Activated CD4-positive, alpha-beta T cell treated with anti-CD3 and anti-CD28 coated beads for 4 hours (primary cell): ENCODE measurements at regions not wholly inside any gene's neighbourhood (a gene's known extent, or its start where the extent isn't known, plus 50 kb on each side); places are given as distances from the start of the nearest gene placed in this dataset.

ENCODE experiments used
- DNase-seq, 2 donors: peaks; one replicate each; pipeline ENCODE4 v3.0.0-alpha.2; 2020

- no peak for DNase-seq
Observed at GRCh38 chr11:45435706-45436105, 149.6 kb upstream of the SYT13 start.

- DNase-seq: no peak
Observed at GRCh38 chr11:45432910-45433309, 146.8 kb upstream of the SYT13 start.

- no peak for DNase-seq
Observed at GRCh38 chr11:45432100-45432499, 146.0 kb upstream of the SYT13 start.

GRCh38 chr11:45431046-45432018, 145.2 kb upstream of the SYT13 start:
- no peak for DNase-seq

- DNase-seq: no peak
Observed at GRCh38 chr11:45430361-45430760, 144.2 kb upstream of the SYT13 start.

DNA sequence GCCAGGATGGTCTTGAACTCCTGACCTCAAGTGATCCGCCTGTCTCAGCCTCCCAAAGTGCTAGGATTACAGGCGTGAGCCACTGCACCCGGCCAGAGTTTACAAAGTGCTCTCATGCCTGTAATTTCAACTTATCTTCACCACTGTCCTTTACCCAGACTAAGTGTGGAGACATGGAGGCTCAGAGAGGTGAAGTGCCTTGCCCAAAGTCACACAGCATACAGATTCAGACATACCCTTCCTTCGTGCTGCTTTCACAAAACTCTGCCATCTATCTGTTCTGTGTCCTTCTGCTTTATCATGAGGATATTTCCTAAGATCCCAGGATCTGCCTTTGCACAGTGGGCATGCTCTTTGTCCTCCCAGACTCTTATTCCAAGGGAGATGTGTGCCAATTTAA, 143.6 kb upstream of the SYT13 start:
- no peak for DNase-seq

DNA sequence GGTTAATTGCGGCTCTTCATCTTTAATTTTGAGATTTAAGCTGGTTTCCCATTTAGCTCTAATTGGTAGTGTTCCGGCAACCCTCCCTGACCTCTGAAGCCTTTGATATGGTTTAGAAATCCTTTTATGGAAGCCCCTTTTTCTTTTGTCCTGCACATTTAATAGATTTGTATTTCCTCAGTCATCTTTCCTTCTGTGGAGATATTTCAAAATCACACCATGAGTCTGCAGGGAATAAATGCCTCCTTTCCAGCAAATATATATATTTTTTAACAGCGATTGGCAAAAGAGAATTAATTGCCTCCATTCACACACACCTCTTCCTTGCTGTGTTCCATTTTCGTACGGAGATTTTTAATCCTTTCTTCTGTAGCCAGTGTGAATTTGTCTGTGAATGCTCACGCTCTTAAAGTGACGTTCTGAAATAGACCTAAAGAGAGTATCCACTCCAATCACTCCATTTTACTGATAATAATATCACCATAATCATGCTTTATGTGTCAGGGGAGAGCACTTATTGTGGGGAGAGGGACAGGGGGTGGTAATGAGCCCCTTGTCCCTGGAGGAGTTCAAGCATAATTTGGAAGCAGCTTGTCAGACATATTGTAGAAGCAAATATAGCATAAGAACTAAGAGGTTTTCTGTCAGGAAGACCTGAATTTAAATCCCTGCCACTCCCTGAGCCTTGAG, 142.5 kb upstream of the SYT13 start:
- DNase-seq: no peak

- DNase-seq: no peak
Observed at GRCh38 chr11:45428116-45428515, 142.0 kb upstream of the SYT13 start.

GRCh38 chr11:45424411-45425180, 138.5 kb upstream of the SYT13 start:
- no peak for DNase-seq

DNA sequence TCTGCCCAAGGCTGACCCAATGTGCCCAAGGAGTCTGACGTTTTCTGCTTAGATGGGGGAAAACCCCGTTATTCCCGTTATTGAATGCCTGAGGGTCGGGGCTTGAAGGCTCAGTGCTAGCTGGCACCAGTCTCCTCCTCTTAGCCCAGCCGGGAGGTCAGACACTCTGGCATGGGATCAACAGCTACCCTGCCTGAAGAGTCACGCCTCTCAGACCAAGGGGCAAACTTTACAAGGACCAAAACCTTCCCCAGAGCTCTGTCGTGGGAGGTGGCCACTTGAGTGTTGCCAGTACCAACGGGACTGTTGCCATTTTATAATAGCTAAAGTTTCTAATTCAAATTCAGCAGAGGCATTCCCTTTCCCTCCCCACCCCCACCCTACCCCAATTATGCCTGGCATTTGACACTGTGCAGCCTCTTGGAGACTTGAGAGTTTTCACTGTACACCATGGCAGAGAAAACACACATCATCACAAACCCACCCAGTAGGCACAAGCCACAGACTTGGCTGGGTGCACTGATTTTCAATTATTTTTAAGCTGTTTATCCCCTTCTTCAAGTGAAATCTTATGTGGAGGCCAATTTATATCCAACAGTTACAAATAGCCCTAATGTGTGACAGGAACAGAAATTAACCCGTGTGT, 137.5 kb upstream of the SYT13 start:
- DNase-seq: no peak

DNA sequence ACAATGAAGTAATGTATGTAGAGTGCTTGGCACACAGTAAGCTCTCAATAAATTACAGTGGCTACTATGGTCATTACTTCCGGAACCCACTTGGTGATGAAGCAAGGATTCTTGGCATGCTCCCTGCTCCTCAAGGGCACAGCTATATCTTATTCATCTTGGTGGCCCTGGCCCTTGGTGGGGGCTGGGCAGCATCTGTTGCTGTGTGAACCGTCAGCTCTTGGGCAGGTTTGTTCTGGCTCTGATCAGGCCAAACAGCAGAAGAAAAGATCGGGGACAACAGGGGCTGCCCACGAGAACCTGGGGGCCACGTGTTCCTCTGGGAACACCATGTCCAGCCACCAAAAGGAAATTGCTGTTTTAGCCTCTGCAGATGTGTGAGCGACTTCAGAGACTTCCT, 136.9 kb upstream of the SYT13 start:
- no peak for DNase-seq

GRCh38 chr11:45414088-45414487, 127.9 kb upstream of the SYT13 start:
- DNase-seq: no peak

DNA sequence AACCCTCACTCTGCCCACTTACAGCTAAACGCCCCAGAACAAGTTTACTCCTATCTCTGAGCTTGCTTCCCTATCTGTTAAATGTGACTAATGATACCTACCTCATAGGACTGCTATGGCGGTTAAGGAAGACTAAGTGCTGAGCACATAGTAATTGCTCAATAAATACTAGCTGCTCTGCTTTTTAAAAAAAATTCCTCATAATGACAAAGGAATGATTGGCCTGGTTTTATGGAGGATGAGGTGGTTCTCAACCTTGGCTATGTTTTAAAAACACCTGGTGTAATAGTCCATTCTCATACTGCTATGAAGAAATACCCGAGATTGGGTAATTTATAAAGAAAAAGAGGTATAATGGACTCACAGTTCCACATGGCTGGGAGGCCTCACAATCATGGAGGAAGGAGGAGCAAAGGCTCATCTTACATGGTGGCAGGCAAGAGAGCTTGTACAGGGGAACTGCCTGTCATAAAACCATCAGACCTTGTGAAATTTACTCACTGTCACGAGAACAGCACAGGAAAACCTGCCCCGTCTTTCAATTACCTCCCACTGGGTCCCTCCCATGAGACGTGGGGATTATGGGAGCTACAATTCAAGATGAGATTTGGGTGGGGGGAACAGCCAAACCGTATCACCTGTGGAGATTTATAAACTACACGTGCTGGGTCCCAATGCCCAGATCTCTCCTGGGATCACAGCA, 127.2 kb upstream of the SYT13 start:
- no peak for DNase-seq

DNA sequence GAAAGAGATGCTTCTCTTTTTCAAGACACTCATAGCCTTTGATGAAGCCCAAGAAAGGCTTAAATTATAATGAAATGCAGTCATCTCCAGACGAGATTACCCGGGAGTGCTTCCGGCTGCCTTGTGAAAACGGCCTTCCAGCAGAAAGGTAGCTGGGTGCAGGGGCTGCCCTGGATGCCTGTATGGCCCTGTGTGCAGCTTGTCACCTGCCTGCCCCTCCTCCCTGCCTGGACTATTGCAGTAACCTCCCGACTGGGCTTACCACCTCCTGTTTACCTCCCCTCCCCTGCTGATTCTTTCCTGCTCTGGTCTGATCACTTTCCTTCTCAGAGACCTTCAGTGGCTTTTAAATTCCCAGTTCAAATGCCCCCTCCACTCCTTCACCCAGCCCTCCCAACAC, 126.4 kb upstream of the SYT13 start:
- DNase-seq: no peak

- no peak for DNase-seq
Observed at GRCh38 chr11:45412051-45412471, 125.9 kb upstream of the SYT13 start.

DNA sequence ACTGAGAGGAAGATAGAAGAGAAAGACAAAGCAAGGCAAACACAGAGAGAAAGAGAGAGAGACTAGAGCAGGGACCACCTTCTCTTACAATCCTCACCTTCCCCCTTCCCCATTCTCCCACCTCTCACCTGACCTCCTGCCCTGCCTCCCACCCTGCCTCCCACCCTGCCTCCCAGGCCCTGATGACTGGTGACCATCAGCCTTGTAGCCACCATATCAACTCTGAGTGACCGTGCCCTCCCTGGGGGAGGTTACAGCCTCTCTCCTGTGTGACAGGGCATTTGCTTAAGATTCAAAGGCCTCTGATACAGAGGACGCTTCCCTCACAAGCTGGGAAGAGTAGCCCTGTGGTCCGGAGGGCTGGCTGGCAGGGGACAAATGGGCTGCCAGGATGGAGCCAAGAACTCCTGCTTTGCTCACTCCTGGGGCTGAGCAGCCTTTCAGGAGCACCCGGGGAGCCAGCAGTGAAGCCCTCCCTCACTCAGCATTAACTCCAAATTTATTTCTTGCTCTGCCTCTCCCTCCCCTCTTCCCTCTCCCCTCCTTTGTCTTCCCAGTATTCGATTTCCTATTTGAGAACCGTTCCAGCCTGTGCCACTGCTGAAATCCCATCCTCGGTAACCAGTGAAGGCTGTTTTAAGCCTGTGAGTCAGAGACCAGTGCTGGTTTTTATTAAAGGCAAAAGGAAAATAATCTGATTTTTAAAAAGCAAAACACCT, 125.2 kb upstream of the SYT13 start:
- no peak for DNase-seq

DNA sequence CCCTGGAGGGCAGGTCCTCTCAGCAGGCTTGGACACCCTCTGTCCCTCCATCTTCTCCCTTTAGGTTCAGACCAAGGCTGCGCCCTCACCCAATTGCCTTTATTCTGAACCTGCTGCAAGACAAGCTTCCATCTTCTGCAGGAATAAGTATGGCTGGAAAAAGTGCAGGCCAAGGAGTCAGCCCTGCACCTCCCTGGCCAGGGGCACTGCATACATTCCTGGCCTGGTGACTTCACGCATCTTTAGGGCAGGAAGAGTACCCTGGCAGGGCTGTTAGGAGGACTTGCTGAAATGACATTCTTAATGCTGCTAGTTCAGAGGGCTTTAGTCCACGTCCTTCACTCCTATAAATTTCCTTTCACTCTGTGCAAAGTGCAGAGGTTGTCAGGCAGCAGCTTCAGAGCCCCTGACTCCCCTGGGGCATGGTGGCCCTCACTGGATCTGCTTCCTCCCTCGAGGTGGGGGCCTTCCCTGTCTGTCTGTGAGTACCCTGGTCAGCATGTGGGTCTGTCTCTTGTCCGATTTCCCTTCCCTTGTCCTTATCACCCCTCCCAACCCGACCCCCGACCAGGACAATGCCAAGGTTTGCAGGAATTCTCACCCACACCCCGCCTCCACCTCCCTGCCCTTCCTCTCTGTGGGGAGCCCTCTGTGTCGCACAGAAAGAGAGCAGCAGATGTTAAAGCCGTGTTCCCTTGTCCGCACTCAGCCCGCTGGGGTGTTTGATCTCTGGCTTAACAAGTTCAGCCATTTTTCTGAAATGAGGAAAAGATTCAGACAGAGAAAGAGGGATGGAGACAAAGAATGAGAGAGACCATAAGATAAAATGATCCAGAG, 124.5 kb upstream of the SYT13 start:
- no peak for DNase-seq

GRCh38 chr11:45409587-45409986, 123.4 kb upstream of the SYT13 start:
- DNase-seq: no peak

GRCh38 chr11:45407226-45407625, 121.1 kb upstream of the SYT13 start:
- DNase-seq: no peak

- no peak for DNase-seq
Observed at GRCh38 chr11:45405916-45406670, 120.0 kb upstream of the SYT13 start.
